Bronchial epithelial cell (primary cell): ENCODE measurements at regions not wholly inside any gene's neighbourhood (a gene's known extent, or its start where the extent isn't known, plus 50 kb on each side); places are given as distances from the start of the nearest gene placed in this dataset.
"Not testable (repeated sequence)": the region's sequence is repeated elsewhere in the genome, so short reads cannot be mapped to it uniquely, and the experiment has no call there.

Source experiments
- DNase-seq: peaks from one replicate; pipeline ENCODE4 v3.0.0-alpha.2; 2010; ENCODE audit warnings: low read depth
- FAIRE-seq: peaks from 2 replicates; lab custom pipeline; 2011; peaks lifted over from hg19 to GRCh38; lab: Jason Lieb, UNC
- H3K27me3 ChIP-seq: 2 replicates; pipeline ENCODE4 v1.5.1; 2011; ENCODE audit warnings: low read length; ENCODE audit not compliant: control insufficient read depth, insufficient read depth
- H3K36me3 ChIP-seq: 2 replicates; pipeline ENCODE4 v1.5.1; 2011; ENCODE audit warnings: low read length; ENCODE audit not compliant: control insufficient read depth, insufficient read depth
- H3K4me3 ChIP-seq: 2 replicates; pipeline ENCODE4 v1.5.1; 2011; ENCODE audit warnings: mild to moderate bottlenecking, low read depth, low read length, control low read depth
- TF ChIP-seq, protein P1 (sequence below): IDR thresholded peaks from 2 replicates; pipeline ENCODE4 v1.5.1; 2011; ENCODE audit warnings: mild to moderate bottlenecking, moderate library complexity, low read length, control low read depth, inconsistent platforms; ENCODE audit not compliant: insufficient read depth, severe bottlenecking

DNA sequence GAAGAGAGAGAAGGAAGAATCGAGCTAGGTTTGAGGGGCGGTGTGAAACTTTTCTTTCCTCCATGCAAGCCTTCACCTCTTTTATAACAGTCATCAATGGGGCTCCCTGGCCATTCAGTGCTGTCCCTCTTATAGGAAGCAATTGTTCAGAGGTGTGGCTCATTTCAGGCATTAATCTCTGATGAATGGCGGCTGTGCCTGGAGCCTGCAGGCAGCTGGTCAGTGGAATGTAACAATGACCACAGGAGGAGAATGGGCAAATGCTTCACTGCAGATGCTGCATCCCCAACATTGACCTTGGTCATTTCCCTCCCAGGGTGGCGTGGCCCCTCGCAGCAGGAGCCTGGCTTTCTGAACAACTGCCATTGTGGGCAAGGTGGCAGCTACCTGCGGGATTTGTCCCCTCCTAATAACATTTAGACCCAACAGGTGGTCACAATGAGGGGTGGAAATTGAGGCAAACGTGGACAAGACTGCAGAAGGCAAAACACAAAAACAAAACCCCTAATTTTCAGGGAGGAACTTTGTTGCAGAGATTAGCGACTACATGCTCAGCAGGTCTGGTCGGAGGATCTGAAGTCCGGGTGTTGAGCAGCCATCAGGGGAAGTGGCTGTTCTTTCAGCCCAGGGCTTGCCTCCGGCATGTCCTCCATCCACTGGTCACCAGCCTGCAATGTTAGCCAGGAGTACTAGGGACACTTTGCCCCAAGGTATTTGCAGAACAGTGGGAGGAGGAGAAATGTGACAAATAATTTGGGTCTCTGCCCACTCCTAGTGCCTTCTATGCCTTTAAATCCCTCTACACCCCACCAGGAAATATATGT is 97.3 kb upstream of the PAXBP1 start:
- Histone ChIP-seq H3K4me3 (no peak overlapping the region), H3K27me3 (peaks cover 6% of the 10 kb centered on the region), H3K36me3 (no peaks in the 10 kb centered on the region)
- DNase-seq (no peak), FAIRE-seq (no peak)
- TF ChIP-seq, protein P1, sequence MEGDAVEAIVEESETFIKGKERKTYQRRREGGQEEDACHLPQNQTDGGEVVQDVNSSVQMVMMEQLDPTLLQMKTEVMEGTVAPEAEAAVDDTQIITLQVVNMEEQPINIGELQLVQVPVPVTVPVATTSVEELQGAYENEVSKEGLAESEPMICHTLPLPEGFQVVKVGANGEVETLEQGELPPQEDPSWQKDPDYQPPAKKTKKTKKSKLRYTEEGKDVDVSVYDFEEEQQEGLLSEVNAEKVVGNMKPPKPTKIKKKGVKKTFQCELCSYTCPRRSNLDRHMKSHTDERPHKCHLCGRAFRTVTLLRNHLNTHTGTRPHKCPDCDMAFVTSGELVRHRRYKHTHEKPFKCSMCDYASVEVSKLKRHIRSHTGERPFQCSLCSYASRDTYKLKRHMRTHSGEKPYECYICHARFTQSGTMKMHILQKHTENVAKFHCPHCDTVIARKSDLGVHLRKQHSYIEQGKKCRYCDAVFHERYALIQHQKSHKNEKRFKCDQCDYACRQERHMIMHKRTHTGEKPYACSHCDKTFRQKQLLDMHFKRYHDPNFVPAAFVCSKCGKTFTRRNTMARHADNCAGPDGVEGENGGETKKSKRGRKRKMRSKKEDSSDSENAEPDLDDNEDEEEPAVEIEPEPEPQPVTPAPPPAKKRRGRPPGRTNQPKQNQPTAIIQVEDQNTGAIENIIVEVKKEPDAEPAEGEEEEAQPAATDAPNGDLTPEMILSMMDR: no peak

DNA sequence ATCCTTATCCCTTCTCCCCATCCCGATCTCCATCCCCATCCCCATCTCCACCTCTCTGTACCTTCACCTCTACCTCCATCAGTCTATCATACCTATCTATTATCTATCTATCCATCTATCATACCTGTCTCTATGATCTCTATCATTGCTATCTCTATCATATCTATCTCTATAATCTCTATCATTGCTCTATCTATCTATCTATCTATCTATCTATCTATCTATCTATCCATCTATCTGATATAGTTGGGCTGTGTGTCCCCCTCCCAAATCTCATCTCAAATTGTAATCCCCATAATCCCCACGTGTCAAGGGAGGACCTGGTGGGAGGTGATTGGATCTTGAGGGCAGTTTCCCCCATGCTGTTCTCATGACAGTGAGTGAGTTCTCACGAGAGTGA is 97.9 kb upstream of the PAXBP1 start:
- no peaks in the 10 kb centered on the region for H3K36me3 ChIP-seq
- TF ChIP-seq, protein P1: no peak
- H3K27me3 ChIP-seq: peaks cover 6% of the 10 kb centered on the region
- no peak overlapping the region for H3K4me3 ChIP-seq
- FAIRE-seq: no peak
- DNase-seq: no peak

DNA sequence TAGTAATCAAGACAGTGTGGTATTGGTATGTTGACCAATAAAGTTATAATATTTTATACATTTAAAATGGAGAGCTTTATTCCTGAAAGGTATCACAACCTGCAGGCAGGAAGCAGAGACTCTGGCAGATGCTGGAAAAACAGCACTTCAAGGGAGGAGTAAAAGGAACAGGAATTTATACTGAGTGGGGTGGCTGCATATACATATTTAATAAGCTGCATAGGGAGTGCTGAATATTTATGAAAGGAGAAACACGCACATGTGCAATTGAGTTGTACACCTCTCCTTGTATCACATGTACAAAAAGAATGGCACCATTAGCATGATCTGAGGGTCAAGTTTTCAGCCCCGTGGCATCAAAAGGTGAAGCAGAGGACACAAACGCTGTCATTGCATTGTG is 104.9 kb upstream of the PAXBP1 start:
- H3K36me3 ChIP-seq: no peaks in the 10 kb centered on the region
- no peak overlapping the region for H3K4me3 ChIP-seq
- FAIRE-seq: no peak

DNA sequence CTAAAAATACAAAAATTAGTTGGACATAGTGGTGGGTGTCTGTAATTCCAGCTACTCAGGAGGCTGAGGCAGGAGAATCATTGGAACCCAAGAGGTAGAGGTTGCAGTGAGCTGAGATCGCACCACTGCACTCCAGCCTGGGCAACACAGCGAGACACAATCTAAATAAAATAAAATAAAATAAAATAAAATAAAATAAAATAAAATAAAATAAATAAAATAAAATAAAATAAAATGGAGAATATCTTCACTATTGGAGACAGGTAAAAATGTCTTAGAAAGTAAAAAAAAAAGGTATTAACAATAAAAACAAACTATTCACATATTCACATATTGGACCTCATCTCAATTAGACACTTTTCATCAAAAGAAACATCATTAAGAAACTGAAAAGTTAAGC is 106.3 kb upstream of the PAXBP1 start:
- DNase-seq, H3K27me3 ChIP-seq, H3K36me3 ChIP-seq, FAIRE-seq, H3K4me3 ChIP-seq: not testable (repeated sequence)

More for the DNA sequence above, 104.9 kb upstream of the PAXBP1 start:
- no peak for DNase-seq
- TF ChIP-seq, protein P1: no peak
- H3K27me3 ChIP-seq: no peaks in the 10 kb centered on the region

DNA sequence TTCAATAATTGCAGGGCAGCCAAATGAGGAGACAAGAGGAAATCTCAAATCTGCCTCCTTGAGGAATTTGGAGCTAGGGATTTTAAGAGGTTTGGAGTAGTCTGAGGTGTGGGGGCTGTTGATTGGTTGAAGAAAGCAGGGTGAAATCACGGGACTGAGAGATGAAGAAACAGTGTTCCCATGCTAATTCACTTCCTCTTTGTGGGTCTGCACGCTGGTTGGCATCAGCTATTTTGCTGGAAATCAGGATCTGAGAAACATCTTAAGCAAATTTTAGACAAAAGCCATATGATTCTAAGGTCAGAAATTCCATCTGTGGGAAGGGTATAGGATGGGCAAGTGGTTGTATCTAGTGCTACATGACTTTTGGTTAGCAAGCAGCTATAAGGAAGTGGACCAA is 107.1 kb upstream of the PAXBP1 start:
- no peak for FAIRE-seq
- no peak overlapping the region for H3K4me3 ChIP-seq
- TF ChIP-seq, protein P1: no peak
- DNase-seq: no peak
- no peaks in the 10 kb centered on the region for H3K36me3 ChIP-seq
- no peaks in the 10 kb centered on the region for H3K27me3 ChIP-seq

DNA sequence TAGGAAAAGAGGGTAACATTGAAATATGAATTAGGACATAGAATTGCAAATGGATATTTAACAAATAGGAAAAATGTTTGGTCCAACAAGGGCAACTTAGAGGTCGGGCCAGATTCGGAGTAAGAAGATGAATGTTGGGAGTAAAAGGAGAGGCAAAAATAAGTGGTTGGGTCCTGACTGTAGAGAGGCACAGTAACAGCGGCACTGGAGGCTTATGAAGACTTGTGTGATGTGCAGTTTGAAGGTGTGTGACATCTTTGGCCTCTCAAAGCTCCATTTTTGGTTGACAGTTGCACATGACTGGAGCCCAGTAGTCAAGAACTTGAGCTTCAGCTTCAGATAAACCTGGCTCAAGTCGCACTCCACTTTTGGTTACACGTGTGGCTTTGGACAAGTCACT is 109.9 kb upstream of the PAXBP1 start:
- Histone ChIP-seq H3K4me3 (no peak overlapping the region), H3K27me3 (no peaks in the 10 kb centered on the region), H3K36me3 (no peaks in the 10 kb centered on the region)
- no peak for FAIRE-seq
- TF ChIP-seq, protein P1: no peak
- DNase-seq: no peak
